Natural killer cell treated with Interleukin-12 subunit alpha and Interleukin-12 subunit beta and Interleukin-15 and Interleukin-18, amount 100 ng/mL, for 72 hours (primary cell): ENCODE measurements at regions not wholly inside any gene's neighbourhood (a gene's known extent, or its start where the extent isn't known, plus 50 kb on each side); places are given as distances from the start of the nearest gene placed in this dataset.
"Not testable (repeated sequence)": the region's sequence is repeated elsewhere in the genome, so short reads cannot be mapped to it uniquely, and the experiment has no call there.

Source experiments
- ATAC-seq, 2 donors: fragments of 150-1000 bp; cut with Tn5 transposase in 1 of 2; sonication (Bioruptor Pico), chemical (Tn5 transposase) in 1 of 2; 2 replicates each; pipeline ENCODE4 v1.10.0; 2021
- DNase-seq: peaks from one replicate; pipeline ENCODE4 v3.0.0; 2022; ENCODE audit warnings: low spot score
- H3K27ac Mint-ChIP-seq, 2 donors: 1 replicate in 1 of 2; 2 replicates in 1 of 2; pipeline ENCODE4 v1.8.0; 2022; ENCODE audit warnings: mixed read lengths in 2 of 2, mild to moderate bottlenecking in 1 of 2, moderate library complexity in 1 of 2
- H3K27me3 Mint-ChIP-seq, 2 donors: 1 replicate in 1 of 2; 2 replicates in 1 of 2; pipeline ENCODE4 v1.8.0; 2022; ENCODE audit warnings: mixed read lengths in 2 of 2
- H3K36me3 Mint-ChIP-seq: one replicate; pipeline ENCODE4 v1.8.0; 2022; ENCODE audit warnings: mixed read lengths
- H3K4me1 Mint-ChIP-seq, 2 donors: 1 replicate in 1 of 2; 2 replicates in 1 of 2; pipeline ENCODE4 v1.8.0; 2022; ENCODE audit warnings: low read depth in 2 of 2, mixed read lengths in 2 of 2, mild to moderate bottlenecking in 1 of 2
- H3K4me3 Mint-ChIP-seq: one replicate; pipeline ENCODE4 v1.8.0; 2022; ENCODE audit warnings: mixed read lengths
- H3K9me3 Mint-ChIP-seq: 2 replicates; pipeline ENCODE4 v1.8.0; 2022; ENCODE audit warnings: mixed read lengths

DNA sequence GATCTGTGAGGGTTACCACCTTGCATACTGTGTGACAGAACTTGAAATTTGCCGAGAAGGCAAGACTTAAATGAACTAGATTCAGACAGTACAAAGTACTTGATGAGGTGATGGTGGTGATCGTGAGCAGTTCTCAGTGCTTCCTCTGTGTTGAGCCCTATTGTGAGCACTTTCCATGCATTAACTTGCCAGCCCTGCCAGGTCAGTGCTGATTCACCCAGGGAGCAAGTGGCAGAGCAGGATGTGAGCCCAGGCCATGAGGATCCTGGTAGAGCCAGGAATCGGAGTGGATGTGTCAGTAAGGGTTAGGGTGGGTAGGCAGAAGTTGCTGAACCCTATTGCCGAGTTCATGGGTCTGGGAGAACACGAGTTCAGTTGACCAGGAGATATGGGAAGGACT is 4545.7 kb upstream of the TPTE start:
- not testable (repeated sequence) for H3K9me3 Mint-ChIP-seq, H3K27me3 Mint-ChIP-seq, DNase-seq, H3K36me3 Mint-ChIP-seq, H3K4me1 Mint-ChIP-seq, H3K27ac Mint-ChIP-seq, ATAC-seq, H3K4me3 Mint-ChIP-seq

DNA sequence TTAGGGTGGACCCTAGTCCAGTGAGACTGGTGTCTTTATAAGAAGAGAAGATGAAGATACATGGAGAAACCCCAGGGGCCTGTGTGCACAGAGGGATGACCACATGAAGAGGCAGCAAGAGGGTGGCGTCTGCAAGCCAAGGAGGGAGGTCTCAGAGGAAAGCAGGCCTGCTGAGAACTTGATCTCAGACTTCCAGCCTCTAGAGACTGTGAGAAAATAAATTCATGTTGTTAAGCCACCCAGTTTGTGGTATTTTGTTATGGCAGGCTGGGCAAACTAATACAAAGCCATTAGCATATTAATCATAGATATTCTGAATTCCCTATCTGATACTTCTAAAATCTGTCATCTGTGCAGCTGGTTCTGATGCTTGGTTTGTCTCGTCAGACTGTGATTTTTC is 4523.8 kb upstream of the TPTE start:
- not testable (repeated sequence) for H3K4me1 Mint-ChIP-seq, H3K36me3 Mint-ChIP-seq, ATAC-seq, H3K9me3 Mint-ChIP-seq, H3K27me3 Mint-ChIP-seq, H3K27ac Mint-ChIP-seq, DNase-seq, H3K4me3 Mint-ChIP-seq

DNA sequence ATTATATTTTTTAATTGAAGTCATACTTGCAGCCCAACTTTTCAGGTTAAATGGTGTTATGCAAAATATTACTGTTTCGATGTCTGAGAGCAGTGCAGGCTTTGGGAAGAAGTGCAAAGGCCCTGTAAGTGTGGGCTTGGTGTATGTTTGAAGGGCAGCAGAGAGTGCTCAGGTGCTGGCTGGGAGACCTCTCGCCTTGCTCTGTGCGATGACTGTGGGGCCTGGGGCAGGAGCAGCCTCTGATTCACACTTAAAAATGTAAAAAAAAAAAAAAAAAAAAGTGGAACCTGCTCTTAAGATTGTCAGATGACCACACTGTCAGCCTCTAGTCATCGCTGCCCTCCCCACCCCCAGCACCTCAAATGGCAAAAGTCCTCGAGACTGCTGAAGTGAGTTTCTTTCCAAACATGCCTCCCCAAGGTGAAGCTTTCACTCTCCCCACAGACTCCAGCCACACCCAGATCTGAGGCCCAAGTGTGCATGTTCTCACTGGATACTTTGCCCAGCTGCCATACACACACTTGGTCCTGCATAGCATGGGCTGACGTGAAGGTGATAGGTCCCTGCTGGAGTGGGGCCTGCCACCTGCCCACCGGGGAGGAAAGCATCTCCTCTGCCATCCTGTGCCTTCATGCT is 4505.8 kb upstream of the TPTE start:
- H3K27ac Mint-ChIP-seq, H3K27me3 Mint-ChIP-seq, ATAC-seq, H3K36me3 Mint-ChIP-seq, H3K4me3 Mint-ChIP-seq, DNase-seq, H3K4me1 Mint-ChIP-seq, H3K9me3 Mint-ChIP-seq: not testable (repeated sequence)

DNA sequence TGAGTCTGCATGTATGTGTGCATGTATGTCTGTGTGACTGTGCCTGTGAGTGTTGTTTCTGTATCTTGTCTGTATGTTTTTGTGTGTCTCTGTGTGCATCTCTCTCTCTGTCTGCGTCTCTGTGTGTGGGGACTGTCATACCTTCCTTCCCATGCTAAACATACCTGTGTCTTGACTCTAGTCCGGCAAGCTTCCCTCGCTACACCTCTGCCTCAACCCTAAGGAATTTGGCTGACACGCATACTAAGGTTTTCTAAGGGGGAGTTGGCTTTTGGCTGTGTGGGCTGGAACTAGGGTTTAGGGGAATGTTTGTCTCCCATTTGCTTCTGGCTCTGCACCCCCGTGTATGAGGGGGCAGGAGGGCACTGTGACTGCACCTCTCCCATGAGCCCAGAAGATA is 4500.9 kb upstream of the TPTE start:
- not testable (repeated sequence) for H3K36me3 Mint-ChIP-seq, H3K27me3 Mint-ChIP-seq, H3K4me1 Mint-ChIP-seq, H3K27ac Mint-ChIP-seq, H3K9me3 Mint-ChIP-seq, DNase-seq, ATAC-seq, H3K4me3 Mint-ChIP-seq

DNA sequence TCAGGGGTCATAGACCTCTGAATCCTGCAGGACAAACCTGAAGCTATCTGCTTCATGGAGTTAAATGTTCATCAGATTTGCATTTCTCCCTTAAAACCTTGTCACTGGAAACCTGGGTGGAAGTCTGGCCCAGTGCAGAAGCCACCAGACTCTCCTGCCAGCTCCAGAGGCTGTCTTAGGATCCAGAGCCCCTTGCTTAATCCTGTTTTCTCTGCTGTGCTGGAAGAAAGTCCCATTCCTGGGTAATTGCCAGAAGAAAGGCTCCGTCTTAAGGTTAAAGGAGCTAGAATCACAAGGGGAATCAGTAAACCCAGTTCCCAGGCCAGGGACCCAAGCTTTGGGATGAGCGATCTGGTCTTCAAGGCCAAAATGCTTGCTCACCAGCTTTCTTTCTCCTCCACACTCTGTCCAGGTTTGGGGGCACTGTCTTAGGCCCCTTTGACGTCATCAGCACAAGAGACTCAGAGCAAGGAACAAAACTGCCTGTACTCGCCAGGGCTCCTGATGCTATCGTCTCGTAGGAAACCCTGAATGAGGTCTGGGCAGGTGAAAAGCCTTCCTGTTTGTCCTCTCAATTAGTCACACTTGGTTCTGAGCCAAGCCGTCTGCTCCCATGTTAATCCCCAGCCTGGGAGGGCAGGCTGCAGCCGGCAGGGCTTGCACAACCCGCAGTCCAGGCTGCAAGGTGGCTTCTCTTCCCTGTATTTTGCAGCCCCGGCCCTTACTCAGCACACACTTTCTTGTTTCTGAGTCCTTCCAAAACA is 4500.2 kb upstream of the TPTE start:
- not testable (repeated sequence) for H3K36me3 Mint-ChIP-seq, H3K27ac Mint-ChIP-seq, H3K4me1 Mint-ChIP-seq, ATAC-seq, H3K27me3 Mint-ChIP-seq, H3K9me3 Mint-ChIP-seq, DNase-seq, H3K4me3 Mint-ChIP-seq

DNA sequence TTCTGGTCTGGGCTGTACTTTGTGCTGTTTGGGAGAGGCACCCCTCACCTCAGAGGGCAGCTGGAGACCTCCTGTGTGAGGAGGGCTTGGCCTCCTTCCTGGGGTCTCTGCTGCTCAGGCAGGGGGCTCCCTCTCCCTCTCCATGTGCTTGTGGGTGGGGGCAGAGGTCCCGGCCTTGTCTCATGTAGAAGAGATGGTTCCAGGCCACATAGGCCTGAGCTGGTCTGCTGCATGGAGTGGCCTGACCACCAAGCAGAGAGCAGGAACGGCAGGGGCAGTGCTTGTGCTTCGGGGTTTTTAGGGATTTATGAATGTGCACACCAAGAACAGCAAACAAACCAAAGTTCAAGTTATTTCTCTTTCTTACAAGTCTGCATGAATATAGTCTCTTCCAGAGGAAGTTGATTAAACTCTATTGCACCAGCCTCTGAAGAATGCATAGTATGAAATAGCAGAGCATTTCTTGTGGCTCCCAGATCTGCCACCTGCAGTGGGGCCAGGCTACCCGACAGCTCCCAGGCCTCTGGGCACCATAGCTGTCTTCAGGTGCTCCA is 4499.6 kb upstream of the TPTE start:
- not testable (repeated sequence) for H3K4me1 Mint-ChIP-seq, H3K27ac Mint-ChIP-seq, H3K27me3 Mint-ChIP-seq, ATAC-seq, DNase-seq, H3K4me3 Mint-ChIP-seq, H3K36me3 Mint-ChIP-seq, H3K9me3 Mint-ChIP-seq

DNA sequence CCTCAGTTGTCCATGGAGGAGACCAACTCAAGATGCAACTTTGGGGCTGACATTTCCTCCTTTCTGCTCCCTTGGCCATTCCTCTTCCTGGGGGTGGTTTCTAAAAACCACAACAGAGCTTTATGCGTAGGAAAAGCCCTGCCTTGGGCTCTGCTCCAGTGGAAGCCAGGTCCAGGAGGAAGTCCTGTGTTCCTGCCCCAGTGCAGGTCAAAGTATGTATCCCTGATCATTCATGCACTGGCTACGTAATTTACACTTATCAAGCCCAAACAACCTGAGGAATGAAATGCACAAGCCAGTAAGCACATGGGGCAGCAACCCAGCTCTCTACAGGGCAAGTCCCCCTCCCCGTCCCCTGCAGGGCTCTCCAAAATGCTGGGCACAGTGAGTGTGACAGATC is 4498.1 kb upstream of the TPTE start:
- ATAC-seq, H3K27ac Mint-ChIP-seq, H3K4me1 Mint-ChIP-seq, DNase-seq, H3K4me3 Mint-ChIP-seq, H3K36me3 Mint-ChIP-seq, H3K9me3 Mint-ChIP-seq, H3K27me3 Mint-ChIP-seq: not testable (repeated sequence)

DNA sequence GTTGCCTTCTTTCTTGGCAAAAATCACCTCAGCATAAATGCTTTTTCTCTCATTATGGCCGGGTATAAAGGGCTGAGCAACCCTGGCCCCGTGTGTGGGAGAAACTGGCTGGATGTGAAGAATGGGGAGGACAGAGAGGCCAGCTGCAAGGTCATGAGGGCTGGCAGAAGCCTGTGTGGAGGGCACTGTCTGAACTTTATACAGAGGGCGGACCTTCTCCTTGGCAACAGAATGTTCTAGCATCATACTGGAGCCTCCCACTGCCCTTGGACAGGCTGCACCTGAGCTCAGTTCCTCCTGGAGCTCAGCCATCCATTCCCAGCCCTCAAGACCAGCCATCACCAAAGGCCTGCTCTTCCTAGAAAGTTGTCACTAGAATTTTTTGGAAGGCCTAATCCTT is 4496.2 kb upstream of the TPTE start:
- H3K27me3 Mint-ChIP-seq, H3K27ac Mint-ChIP-seq, DNase-seq, H3K4me1 Mint-ChIP-seq, ATAC-seq, H3K9me3 Mint-ChIP-seq, H3K4me3 Mint-ChIP-seq, H3K36me3 Mint-ChIP-seq: not testable (repeated sequence)

DNA sequence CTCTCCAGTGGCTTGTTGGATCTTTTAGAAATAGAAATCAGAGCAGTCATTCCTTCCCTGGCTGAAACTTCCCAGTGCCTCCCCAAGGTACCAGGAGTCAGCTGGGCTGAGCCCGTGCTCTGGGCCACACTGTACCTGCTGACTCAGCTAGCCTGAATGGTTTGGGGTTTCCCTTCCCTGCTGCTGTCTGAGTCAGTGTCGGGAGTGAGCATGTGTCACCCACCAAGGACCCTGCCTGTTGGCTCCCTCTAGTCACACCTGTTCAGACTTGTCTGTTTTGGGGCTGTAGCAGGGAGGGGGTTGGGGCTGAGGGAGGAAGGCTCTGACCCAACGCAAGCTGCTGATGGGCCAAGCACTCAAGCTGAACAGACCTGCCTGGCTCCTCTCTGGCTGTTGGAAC is 4493.9 kb upstream of the TPTE start:
- H3K9me3 Mint-ChIP-seq, H3K27ac Mint-ChIP-seq, DNase-seq, H3K4me3 Mint-ChIP-seq, H3K36me3 Mint-ChIP-seq, H3K27me3 Mint-ChIP-seq, H3K4me1 Mint-ChIP-seq: not testable (repeated sequence)
- ATAC-seq = peak; percentile 53 to 59

DNA sequence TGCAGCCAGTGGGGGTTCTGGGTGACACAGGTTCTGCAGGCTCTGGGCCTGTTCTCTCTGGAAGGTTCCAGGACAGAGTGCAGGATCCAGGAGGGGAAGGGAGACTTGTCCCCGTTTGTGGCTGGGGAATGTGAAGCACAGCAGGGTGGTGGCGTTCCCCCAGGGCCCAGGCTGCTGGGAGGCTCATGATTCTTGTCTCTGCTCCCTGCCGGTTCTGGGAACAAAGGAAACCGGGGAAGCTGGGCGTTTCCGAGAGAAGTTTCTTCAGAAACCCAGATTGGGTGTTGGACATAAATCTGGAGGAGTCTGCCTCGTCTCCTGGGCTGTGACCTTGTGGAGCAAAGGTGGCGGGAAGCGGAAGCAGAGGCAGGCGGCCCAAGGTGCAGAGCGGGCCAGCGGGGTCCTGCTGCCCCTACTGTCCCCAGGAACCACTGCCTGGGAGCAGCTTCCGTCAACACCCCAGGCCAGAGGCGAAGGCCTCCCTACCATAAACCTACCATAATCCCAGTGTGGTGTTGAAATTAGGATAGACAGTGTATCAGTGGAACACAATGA is 4487.2 kb upstream of the TPTE start:
- ATAC-seq, DNase-seq, H3K4me1 Mint-ChIP-seq, H3K4me3 Mint-ChIP-seq, H3K27me3 Mint-ChIP-seq, H3K27ac Mint-ChIP-seq, H3K36me3 Mint-ChIP-seq, H3K9me3 Mint-ChIP-seq: not testable (repeated sequence)

DNA sequence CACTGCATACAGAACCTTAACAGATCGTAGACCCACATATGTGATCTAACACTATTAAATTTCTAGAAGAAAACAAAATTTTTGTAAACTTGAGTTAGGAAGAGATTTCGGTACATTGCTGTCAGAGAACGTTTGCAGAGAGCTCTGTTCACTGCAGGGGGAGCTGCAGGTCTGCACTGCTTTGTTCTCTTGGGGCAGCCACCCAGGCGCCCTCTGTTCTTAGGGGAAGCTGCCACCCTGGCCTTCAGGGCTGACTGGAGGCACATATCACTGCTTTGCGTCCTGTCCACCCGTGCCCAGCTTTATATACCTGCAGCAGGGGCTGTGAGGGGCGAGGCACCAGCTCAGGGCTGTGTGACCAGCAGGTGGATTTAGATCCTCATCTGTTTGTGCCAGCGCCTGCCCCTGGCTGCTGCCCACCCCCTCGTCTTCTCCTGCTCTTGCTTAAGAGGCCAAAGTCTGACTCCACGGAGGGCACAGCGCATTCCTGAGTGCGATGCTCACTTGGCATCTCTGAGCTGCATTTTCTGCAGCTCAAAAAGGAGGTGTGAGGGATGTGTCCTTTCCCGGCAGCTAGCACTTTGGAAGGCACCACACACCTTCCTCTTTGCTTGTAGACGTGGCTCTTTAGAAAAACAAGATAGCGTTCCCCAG is 4486.4 kb upstream of the TPTE start:
- not testable (repeated sequence) for ATAC-seq, H3K4me3 Mint-ChIP-seq

DNA sequence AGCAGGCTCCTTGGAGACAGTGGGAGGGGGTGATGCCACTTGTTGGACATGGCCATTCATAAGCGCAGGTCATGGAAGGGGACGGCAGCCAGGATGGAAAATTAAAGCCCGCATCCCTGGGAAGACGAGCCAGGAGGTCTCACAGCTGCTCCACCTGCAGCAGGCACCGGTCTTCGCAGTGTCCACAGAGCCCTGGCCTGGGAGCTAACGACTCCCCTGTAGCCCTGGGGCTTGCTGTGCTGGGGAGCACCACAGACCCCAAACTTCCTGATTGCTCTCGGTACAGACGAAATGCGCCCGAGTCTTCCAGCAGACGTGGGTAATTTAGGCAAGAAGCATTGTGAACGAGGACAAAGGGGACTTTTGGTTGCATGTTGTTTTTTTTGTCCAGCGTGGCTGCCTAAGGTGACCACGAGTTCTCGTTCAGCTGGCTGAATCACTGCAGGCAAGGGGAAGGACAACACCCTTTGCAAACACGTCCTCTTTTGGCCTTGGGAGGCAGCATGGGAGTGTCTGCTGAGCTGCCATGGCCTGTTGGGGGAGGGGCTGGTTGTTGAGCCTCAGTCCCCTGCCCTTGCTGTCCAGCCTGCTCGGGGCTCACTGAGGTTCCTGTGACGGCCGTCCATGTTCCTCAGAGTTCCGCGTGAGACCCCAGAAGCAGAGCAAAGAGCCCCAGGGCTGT is 4485.8 kb upstream of the TPTE start:
- H3K27me3 Mint-ChIP-seq, DNase-seq, H3K4me3 Mint-ChIP-seq, H3K4me1 Mint-ChIP-seq, H3K36me3 Mint-ChIP-seq, H3K9me3 Mint-ChIP-seq, H3K27ac Mint-ChIP-seq, ATAC-seq: not testable (repeated sequence)

More for the DNA sequence above, 4486.4 kb upstream of the TPTE start:
- H3K9me3 Mint-ChIP-seq, H3K27me3 Mint-ChIP-seq, H3K27ac Mint-ChIP-seq, H3K36me3 Mint-ChIP-seq, DNase-seq, H3K4me1 Mint-ChIP-seq: not testable (repeated sequence)

DNA sequence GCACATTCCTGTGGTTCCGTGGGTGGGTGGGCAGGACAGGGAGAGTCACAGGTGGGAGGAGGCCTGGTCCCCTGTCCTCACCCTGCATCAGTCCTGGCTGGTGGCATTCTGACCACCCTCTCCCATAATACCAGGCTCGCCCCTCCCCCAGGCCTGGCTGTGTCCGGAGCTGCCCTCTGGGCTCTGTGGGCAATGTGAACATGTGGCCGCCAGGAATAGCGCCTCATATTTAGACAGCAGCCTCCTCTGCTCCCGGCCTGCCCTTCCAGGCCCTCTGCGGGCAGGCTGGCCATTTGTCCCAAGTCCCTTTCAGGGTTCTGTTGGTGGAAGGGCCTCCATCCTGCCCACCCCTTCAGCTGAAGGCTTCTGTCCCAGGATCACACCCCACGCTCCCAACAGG is 4482.2 kb upstream of the TPTE start:
- not testable (repeated sequence) for ATAC-seq, H3K4me1 Mint-ChIP-seq, DNase-seq, H3K27me3 Mint-ChIP-seq, H3K36me3 Mint-ChIP-seq, H3K27ac Mint-ChIP-seq, H3K4me3 Mint-ChIP-seq, H3K9me3 Mint-ChIP-seq
